ENCODE measurements at regions not wholly inside any gene's neighbourhood (a gene's known extent, or its start where the extent isn't known, plus 50 kb on each side); places are given as distances from the start of the nearest gene placed in this dataset.

GRCh38 chr13:47433461-47434005 lies 536.7 kb upstream of the HTR2A start:
- ChIA-PET CTCF (no interaction called here), POLR2A (no interaction called here)
- peaks cover 4% of the 10 kb centered on the region for H3K9me3 ChIP-seq (replicated peaks; ENCODE audit: control insufficient read depth, insufficient read depth, low read length)
- no peaks in the 10 kb centered on the region for H3K27me3 ChIP-seq (ENCODE audit: control insufficient read depth in 2 of 2, insufficient read depth in 2 of 2, low read length in 2 of 2)
- H3K4me3 ChIP-seq (replicated peaks in 1 of 3; ENCODE audit: insufficient read depth in 1 of 3, low read depth in 1 of 3, low read length in 3 of 3): no peak overlapping the region
- no peaks in the 10 kb centered on the region for H3K79me2 ChIP-seq (ENCODE audit: control insufficient read depth, insufficient read depth, low read length)
- dilution Hi-C loops (cut with MboI; ENCODE audit: extremely low pct_ligation_motif_present, low sequenced_read_pairs) (no loop called here), intact Hi-C loops (cut with micrococcal nuclease) (no loop called here)
- no peak overlapping the region for H2AFZ ChIP-seq (ENCODE audit: low read depth, low read length)
- H3K4me2 ChIP-seq (ENCODE audit: insufficient read depth, low read length): no peak overlapping the region
- BruUV-seq (replicated peaks): no TSS peak
- FAIRE-seq: no peak
- no peaks in the 10 kb centered on the region for H4K20me1 ChIP-seq (replicated peaks; ENCODE audit: control insufficient read depth, extremely low read depth, insufficient read depth, low read length)
- no peaks in the 10 kb centered on the region for H3K9me1 ChIP-seq (replicated peaks; ENCODE audit: control insufficient read depth, extremely low read depth, insufficient read depth, low read length)
- no peak overlapping the region for H3K9ac ChIP-seq (replicated peaks; ENCODE audit: extremely low read depth, insufficient read depth, low read length)
- DNase-seq (ENCODE audit: low read depth, low spot score): no peak
- no peaks in the 10 kb centered on the region for H3K4me1 ChIP-seq (ENCODE audit: control insufficient read depth, extremely low read depth, insufficient read depth, low read length)
- no peak overlapping the region for H3K27ac ChIP-seq (ENCODE audit: insufficient read depth, low read depth, low read length)
- no peak for TF ChIP-seq POLR2AphosphoS5 (IDR thresholded peaks at IDR 0.05; ENCODE audit: insufficient read depth, low read depth, low read length)
- TF ChIP-seq JUN (IDR thresholded peaks at IDR 0.05; ENCODE audit: borderline replicate concordance, insufficient read depth, insufficient read length, low read depth): no peak
- TF ChIP-seq GATA2 (IDR thresholded peaks at IDR 0.05; ENCODE audit: insufficient read depth, insufficient read length, low read depth, low read length): no peak
- TF ChIP-seq CTCF (IDR thresholded peaks at IDR 0.05; ENCODE audit: extremely low read depth in 1 of 2, insufficient read depth in 1 of 2, low read depth in 1 of 2, low read length in 2 of 2): no peak
- TF ChIP-seq FOS (IDR thresholded peaks at IDR 0.05; ENCODE audit: borderline replicate concordance, insufficient read depth, low read length): no peak
- TF ChIP-seq MYC (IDR thresholded peaks at IDR 0.05; ENCODE audit: low read depth, low read length): no peak
- no peak for TF ChIP-seq EZH2 (IDR thresholded peaks at IDR 0.05; ENCODE audit: borderline replicate concordance, low read depth, low read length, severe bottlenecking)
- no peak for TF ChIP-seq MAX (IDR thresholded peaks at IDR 0.05; ENCODE audit: insufficient read depth, insufficient read length)
- TF ChIP-seq POLR2A (IDR thresholded peaks at IDR 0.05; ENCODE audit: low read depth, low read length): no peak
- H3K36me3 ChIP-seq (ENCODE audit: control insufficient read depth in 2 of 2, extremely low read depth in 1 of 2, insufficient read depth in 2 of 2, low read length in 2 of 2): no peaks in the 10 kb centered on the region
